ENCODE measurements at regions not wholly inside any gene's neighbourhood (a gene's known extent, or its start where the extent isn't known, plus 50 kb on each side); places are given as distances from the start of the nearest gene placed in this dataset.
A peak's percentile ranks its signal among the peaks of the same experiment; 100 is the strongest.

GRCh38 chr2:235140801-235141081 lies 188.9 kb downstream of the SH3BP4 start (continued):
- TF ChIP-seq ZNF549 (tag by site-specific recombination; IDR thresholded peaks at IDR 0.05) (no peak), ZBTB44 (tag by site-specific recombination; IDR thresholded peaks at IDR 0.05) (no peak), IKZF3 (tag by site-specific recombination; IDR thresholded peaks at IDR 0.05) (no peak), ZBTB1 (tag by site-specific recombination; IDR thresholded peaks at IDR 0.05) (no peak), PBX3 (CRISPR knock-in tag; IDR thresholded peaks at IDR 0.05) (no peak), ZNF529 (tag by site-specific recombination; IDR thresholded peaks at IDR 0.05; ENCODE audit: insufficient replicate concordance) (no peak)

GRCh38 chr2:235141411-235142128 lies 189.8 kb downstream of the SH3BP4 start:
- H3K9me3 ChIP-seq (ENCODE audit: control insufficient read depth, insufficient read depth, low read depth, low read length), result no peaks in the 10 kb centered on the region
- H3K27ac ChIP-seq (ENCODE audit: extremely low read depth, low read depth, low read length), result no peak overlapping the region
- CTCF ChIA-PET, result interaction anchor here (0.6 to 1.9 kb wide), 5 partner anchors 40 to 624 kb away, joined by 3 to 5 read pairs (median 3); no protein-coding TSS in a partner anchor
- H3K4me1 ChIP-seq (ENCODE audit: control insufficient read depth, insufficient read depth, low read length), result no peaks in the 10 kb centered on the region
- H3K36me3 ChIP-seq (ENCODE audit: control insufficient read depth in 2 of 2, insufficient read depth in 1 of 2, low read length in 2 of 2), result no peaks in the 10 kb centered on the region
- peak; percentile 82 for TF ChIP-seq ZNF10 (tag by site-specific recombination; IDR thresholded peaks at IDR 0.05)
- TF ChIP-seq YY2 (tag by site-specific recombination; IDR thresholded peaks at IDR 0.05), result no peak
- no peak overlapping the region for H3K4me3 ChIP-seq (ENCODE audit: low read depth, low read length)
- POLR2A ChIA-PET, result no interaction called here

- ChIA-PET POLR2A (no interaction called here), CTCF (interaction anchor here (0.6 to 1.9 kb wide), 5 partner anchors 9 to 624 kb away, joined by 3 to 6 read pairs (median 3); no protein-coding TSS in a partner anchor)
- no peak overlapping the region for H3K4me3 ChIP-seq (ENCODE audit: low read depth, low read length)
- H3K9me3 ChIP-seq (ENCODE audit: control insufficient read depth, insufficient read depth, low read depth, low read length), result no peaks in the 10 kb centered on the region
- H3K4me1 ChIP-seq (ENCODE audit: control insufficient read depth, insufficient read depth, low read length), result no peaks in the 10 kb centered on the region
- H3K36me3 ChIP-seq (ENCODE audit: control insufficient read depth in 2 of 2, insufficient read depth in 1 of 2, low read length in 2 of 2), result no peaks in the 10 kb centered on the region
- no peak overlapping the region for H3K27ac ChIP-seq (ENCODE audit: extremely low read depth, low read depth, low read length)
- TF ChIP-seq ZNF2 (tag by site-specific recombination; IDR thresholded peaks at IDR 0.05), result no peak
- TF ChIP-seq ZNF366 (tag by site-specific recombination; conservative IDR thresholded peaks at IDR 0.05), result no peak
- no peak for TF ChIP-seq ZNF449 (tag by site-specific recombination; IDR thresholded peaks at IDR 0.05)
- TF ChIP-seq ZNF138 (tag by site-specific recombination; IDR thresholded peaks at IDR 0.05; ENCODE audit: borderline replicate concordance), result no peak
- TF ChIP-seq GLIS1 (tag by site-specific recombination; IDR thresholded peaks at IDR 0.05), result no peak
- TF ChIP-seq ZBTB11 (tag by site-specific recombination; conservative IDR thresholded peaks at IDR 0.05; ENCODE audit: low read depth), result no peak
- no peak for TF ChIP-seq ZFP3 (tag by site-specific recombination; IDR thresholded peaks at IDR 0.05; ENCODE audit: low read depth)
- TF ChIP-seq ZSCAN16 (tag by site-specific recombination; IDR thresholded peaks at IDR 0.05), result no peak
- TF ChIP-seq ZFHX2 (tag by site-specific recombination; conservative IDR thresholded peaks at IDR 0.05), result no peak
- TF ChIP-seq ZNF830 (tag by site-specific recombination; IDR thresholded peaks at IDR 0.05; ENCODE audit: low read depth), result no peak
- TF ChIP-seq ZNF18 (tag by site-specific recombination; IDR thresholded peaks at IDR 0.05), result no peak
- no peak for TF ChIP-seq ZNF362 (tag by site-specific recombination; IDR thresholded peaks at IDR 0.05)
- no peak for TF ChIP-seq KLF17 (tag by site-specific recombination; IDR thresholded peaks at IDR 0.05)
Measured at GRCh38 chr2:235142601-235143000, 190.8 kb downstream of the SH3BP4 start.

Measured in HEK293 (cell line).